ENCODE measurements at regions not wholly inside any gene's neighbourhood (a gene's known extent, or its start where the extent isn't known, plus 50 kb on each side); places are given as distances from the start of the nearest gene placed in this dataset.

DNA sequence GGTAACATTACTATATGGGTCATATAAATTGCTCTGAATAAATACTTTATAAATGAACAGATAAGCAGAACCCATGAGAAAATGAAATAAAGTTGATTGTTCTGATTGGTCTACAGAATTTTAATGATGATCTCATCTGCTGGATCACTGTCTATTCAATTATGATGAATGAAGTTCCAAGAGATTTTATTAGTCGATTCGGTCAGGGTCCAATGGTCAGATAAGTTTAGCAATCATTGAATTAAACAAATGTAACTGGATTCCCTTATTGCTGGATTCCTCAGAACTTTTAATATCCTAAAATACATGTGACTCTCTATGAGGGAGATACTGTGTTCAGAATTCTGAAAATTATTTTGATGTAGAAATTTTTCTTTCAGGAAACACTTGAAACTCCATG, 715.2 kb downstream of the EPM2A start:
- Mint-ChIP-seq H3K4me3 (no peak overlapping the region), H3K27ac (no peak overlapping the region), H3K4me1 (peaks cover 21% of the 10 kb centered on the region), H3K27me3 (peaks cover 8% of the 10 kb centered on the region), H3K9me3 (ENCODE audit: low read depth) (no peaks in the 10 kb centered on the region), H3K36me3 (no peaks in the 10 kb centered on the region)
- CTCF ChIA-PET, result no interaction called here
- no peak for DNase-seq
- no peak for ATAC-seq

DNA sequence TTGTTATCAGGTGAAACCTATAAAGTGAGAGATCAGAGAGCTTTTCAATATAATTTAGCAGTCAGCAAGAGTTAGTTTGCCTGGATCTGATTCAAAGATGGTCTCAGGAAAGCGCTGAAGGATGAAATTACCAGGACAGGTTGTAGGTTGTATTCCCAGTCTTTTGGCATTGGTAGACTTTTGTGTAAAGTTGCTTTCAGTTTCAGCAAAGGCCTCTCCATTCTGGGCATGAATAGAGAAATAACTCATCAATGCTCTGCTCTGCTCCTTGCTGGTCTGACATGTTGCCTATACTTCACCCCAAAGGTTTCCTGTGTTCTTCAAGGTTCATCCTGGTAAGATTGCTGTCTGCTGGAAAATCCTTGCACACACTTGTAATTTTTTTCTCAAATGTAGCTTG, 714.8 kb downstream of the EPM2A start:
- DNase-seq, result no peak
- CTCF ChIA-PET, result no interaction called here
- Mint-ChIP-seq H3K4me3 (no peak overlapping the region), H3K4me1 (peaks cover 20% of the 10 kb centered on the region), H3K36me3 (no peaks in the 10 kb centered on the region), H3K9me3 (ENCODE audit: low read depth) (no peaks in the 10 kb centered on the region), H3K27me3 (peaks cover 10% of the 10 kb centered on the region), H3K27ac (no peak overlapping the region)
- no peak for ATAC-seq

DNA sequence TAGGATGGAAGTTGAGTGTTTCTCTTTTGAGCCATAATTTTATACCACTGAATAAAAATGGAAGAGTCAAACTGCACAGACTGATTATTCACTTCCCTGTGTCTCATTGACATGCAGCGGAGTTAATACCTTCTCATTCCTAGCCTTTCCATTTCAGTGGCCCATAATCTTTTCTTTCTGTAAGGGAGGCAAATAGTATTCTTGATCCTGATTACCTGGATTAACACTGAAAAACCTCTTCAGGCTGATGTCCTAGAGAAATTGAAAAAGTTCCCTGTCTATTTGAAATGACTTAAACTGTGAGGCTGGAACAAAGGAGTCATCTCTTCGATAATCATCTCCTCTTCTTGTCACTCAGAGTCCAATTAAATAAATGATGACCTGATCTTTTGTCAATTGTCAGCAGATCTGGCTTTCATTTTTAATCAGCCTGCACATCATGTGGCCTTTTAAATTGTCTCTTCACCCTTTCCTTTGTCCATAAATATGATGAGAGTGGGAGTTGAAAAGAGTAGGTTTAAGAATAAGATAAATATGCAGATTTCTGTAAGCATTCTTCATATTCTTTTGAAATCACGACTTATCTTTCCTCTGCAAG, 713.0 kb downstream of the EPM2A start:
- H3K9me3 Mint-ChIP-seq (ENCODE audit: low read depth), result no peaks in the 10 kb centered on the region
- H3K4me3 Mint-ChIP-seq, result no peak overlapping the region
- ATAC-seq (no peak), DNase-seq (no peak)
- CTCF ChIA-PET, result no interaction called here
- H3K27ac Mint-ChIP-seq, result no peak overlapping the region
- H3K27me3 Mint-ChIP-seq, result peaks cover 15% of the 10 kb centered on the region
- peaks cover 6% of the 10 kb centered on the region for H3K4me1 Mint-ChIP-seq
- H3K36me3 Mint-ChIP-seq, result no peaks in the 10 kb centered on the region

DNA sequence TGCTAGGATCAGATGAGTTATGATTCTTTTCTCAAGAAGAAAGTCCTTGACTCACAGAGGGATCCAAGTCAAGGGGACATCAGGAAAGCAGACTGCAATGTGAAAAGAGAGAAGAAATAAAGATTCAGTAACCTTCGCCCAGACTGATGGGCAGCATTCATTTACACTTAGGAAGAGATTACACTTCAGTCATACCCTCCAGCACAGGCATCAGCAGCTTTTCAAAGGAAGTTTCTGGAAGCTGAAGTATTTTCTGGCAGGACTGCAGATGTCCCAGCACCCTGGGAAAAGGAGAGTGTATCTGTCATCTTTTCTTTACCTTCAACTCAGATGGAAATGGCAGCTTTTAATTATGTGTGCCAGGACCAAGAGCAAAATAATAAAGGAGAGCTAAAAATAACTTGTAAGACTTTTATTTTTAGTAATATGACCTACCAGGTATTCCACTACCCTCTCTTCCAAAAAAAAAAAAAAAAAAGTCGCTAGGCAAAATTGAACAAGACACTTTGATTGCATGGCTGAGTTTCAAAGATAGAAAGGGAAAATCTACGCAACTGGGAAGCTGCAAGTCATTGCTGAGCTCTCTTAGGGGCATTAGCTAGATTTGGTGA, 712.1 kb downstream of the EPM2A start:
- H3K27ac Mint-ChIP-seq, result no peak overlapping the region
- DNase-seq (no peak), ATAC-seq (no peak)
- H3K36me3 Mint-ChIP-seq, result no peaks in the 10 kb centered on the region
- H3K4me1 Mint-ChIP-seq, result peaks cover 2% of the 10 kb centered on the region
- CTCF ChIA-PET, result no interaction called here
- H3K4me3 Mint-ChIP-seq, result no peak overlapping the region
- peaks cover 22% of the 10 kb centered on the region for H3K27me3 Mint-ChIP-seq
- H3K9me3 Mint-ChIP-seq (ENCODE audit: low read depth), result no peaks in the 10 kb centered on the region

DNA sequence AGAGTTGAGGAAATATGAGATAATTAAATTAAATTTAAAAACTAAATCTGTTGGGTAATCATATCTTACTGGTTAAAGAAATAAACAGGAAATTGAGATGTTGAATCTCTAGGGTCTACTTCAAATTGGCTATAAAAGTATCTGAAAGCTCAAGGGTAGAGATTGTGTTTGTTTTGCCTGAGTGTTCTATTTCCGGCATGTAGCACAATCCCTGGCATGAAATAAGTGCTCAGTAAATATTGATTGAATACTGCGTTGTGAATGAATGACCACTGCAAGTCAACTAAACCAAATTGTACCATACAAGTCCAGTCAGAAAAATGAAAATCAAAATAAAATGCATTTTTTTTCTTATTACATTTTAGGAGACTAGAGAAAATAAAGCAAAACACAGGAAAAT, 709.8 kb downstream of the EPM2A start:
- Mint-ChIP-seq H3K4me3 (no peak overlapping the region), H3K4me1 (peaks cover 2% of the 10 kb centered on the region), H3K36me3 (no peaks in the 10 kb centered on the region), H3K27me3 (peaks cover 32% of the 10 kb centered on the region), H3K27ac (no peak overlapping the region), H3K9me3 (ENCODE audit: low read depth) (no peaks in the 10 kb centered on the region)
- DNase-seq, result no peak
- ATAC-seq, result no peak
- CTCF ChIA-PET, result no interaction called here

DNA sequence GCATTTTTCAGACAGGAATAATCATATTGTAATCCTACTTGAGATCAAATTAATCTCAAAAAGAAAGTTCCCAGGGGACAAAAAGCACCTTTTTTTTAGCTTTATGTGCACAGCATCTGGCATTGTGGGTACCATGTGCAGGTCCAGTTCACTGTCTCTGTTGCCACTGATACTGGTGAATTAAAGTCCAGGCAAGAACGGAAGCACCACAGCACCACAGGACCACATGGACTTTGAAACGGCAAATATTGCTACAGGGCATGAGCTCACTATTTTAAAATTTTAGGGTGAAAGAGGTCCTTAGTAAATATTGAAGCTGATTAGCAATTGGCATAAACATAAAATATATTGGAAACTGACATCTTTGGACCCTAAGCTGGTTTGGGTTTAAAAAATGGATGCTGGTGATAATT, 709.0 kb downstream of the EPM2A start:
- CTCF ChIA-PET, result interaction anchor here (0.9 kb wide), 1 partner anchor 441 kb away, joined by 3 read pairs; no protein-coding TSS in a partner anchor
- Mint-ChIP-seq H3K4me3 (no peak overlapping the region), H3K4me1 (no peaks in the 10 kb centered on the region), H3K9me3 (ENCODE audit: low read depth) (no peaks in the 10 kb centered on the region), H3K27ac (no peak overlapping the region), H3K27me3 (peaks cover 36% of the 10 kb centered on the region), H3K36me3 (no peaks in the 10 kb centered on the region)
- DNase-seq (no peak), ATAC-seq (no peak)

DNA sequence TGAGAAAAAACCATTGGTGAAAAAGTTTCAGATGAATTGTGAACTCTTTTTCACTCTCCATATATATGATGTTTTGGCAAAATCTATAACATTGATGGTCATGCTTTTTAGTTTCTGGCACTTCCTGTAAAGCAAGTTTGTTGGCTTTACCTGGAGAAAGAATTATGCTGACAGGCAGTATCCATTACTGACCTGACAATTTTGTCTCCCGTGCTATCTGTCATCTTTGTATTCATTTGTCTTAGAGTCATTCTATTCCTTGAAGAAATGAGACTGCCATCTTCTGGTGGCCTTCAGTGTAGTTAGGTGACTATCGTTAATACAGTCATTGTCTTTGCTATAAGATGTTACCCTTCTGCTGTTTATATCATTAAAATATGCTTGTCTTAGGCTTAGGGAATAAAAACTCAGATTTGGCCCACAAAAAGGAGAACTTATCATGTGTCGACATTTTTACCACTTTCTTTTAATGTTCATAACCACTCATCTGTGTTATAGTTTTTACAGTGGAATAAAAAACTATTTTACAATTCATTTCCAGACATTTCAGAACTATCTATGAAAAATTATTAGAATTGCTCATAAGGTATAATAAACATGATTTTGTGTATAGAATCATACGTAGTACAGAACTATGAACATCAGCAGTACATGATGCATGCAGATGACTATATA, 707.0 kb downstream of the EPM2A start:
- Mint-ChIP-seq H3K4me1 (no peaks in the 10 kb centered on the region), H3K27me3 (peaks cover 40% of the 10 kb centered on the region), H3K27ac (no peak overlapping the region), H3K4me3 (no peak overlapping the region), H3K36me3 (no peaks in the 10 kb centered on the region), H3K9me3 (ENCODE audit: low read depth) (no peaks in the 10 kb centered on the region)
- no peak for DNase-seq
- ATAC-seq, result peak; percentile 78
- CTCF ChIA-PET, result no interaction called here

DNA sequence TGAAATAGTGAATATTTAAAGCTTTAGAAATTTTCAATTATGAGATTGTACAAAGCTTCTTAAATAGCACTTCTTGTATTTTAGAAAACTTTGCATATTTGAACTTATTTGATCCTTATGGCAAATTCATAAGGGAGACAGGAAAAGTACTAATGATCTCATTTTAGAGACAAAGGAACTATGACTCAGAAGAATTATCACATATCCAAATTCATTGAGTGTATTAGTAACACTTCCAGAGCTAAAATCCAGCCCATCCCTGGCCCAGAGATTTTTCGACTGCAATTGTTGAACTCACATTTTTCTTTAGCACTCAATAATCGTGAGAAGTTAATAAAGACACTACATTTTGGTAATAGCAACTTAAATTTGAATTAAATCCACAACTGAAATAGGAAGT, 704.3 kb downstream of the EPM2A start:
- no peak for ATAC-seq
- H3K27me3 Mint-ChIP-seq, result peaks cover 55% of the 10 kb centered on the region
- no peak for DNase-seq
- H3K27ac Mint-ChIP-seq, result no peak overlapping the region
- CTCF ChIA-PET, result interaction anchor here (1.7 kb wide), 1 partner anchor 10 kb away, joined by 3 read pairs; no protein-coding TSS in a partner anchor
- no peaks in the 10 kb centered on the region for H3K9me3 Mint-ChIP-seq (ENCODE audit: low read depth)
- H3K4me1 Mint-ChIP-seq, result no peaks in the 10 kb centered on the region
- H3K4me3 Mint-ChIP-seq, result no peak overlapping the region
- no peaks in the 10 kb centered on the region for H3K36me3 Mint-ChIP-seq

DNA sequence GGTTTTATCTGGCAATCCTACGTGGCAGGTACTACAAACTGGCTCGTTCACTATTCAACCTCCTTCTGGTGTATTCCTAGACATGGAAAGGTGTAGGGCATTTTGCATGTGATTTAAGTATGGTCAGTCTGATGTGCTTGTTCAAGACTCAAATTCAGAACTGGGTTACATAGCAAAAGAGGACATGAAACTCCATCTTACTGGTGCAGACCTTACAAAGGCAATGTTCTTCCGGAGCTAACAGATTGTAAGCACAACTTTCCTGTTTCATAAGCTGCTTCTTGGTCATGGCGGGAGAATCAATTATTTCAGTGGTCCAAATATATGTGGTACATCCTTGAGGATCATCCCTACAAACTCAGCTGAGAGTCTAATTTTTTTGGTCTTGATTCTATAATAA, 703.4 kb downstream of the EPM2A start:
- no peak for ATAC-seq
- no peaks in the 10 kb centered on the region for H3K4me1 Mint-ChIP-seq
- H3K36me3 Mint-ChIP-seq, result no peaks in the 10 kb centered on the region
- no peak for DNase-seq
- CTCF ChIA-PET, result interaction anchor here (1.7 kb wide), 1 partner anchor 9 kb away, joined by 3 read pairs; no protein-coding TSS in a partner anchor
- peaks cover 56% of the 10 kb centered on the region for H3K27me3 Mint-ChIP-seq
- no peaks in the 10 kb centered on the region for H3K9me3 Mint-ChIP-seq (ENCODE audit: low read depth)
- no peak overlapping the region for H3K4me3 Mint-ChIP-seq
- H3K27ac Mint-ChIP-seq, result no peak overlapping the region

DNA sequence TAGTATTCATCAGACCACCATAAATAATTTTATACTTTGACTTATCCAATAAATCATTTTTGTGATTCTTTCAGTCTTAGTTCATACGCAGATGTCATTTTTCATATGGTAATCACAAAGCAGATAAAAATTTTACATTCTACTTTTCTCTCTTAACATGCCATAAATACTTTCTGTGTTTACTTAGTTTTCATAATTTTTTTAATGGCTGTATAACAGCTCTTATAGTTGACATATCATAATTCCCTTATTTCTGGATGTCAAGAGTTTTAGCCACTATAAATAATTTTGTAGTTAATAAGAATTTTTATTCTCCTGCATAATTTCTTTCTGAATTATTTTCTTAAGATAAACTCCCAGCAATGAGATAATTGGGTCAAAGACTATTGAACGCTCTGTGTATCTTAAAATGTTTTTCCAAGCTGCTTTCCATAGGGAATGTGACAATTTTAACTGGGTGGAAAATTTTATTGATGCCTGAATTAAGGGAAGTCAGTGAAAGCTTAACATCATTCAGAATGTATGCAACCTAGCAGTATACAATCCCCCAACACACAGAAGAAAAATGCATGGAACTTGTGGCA, 702.7 kb downstream of the EPM2A start:
- Mint-ChIP-seq H3K9me3 (ENCODE audit: low read depth) (no peaks in the 10 kb centered on the region), H3K4me1 (no peaks in the 10 kb centered on the region)
- CTCF ChIA-PET, result interaction anchor here (1.7 kb wide), 1 partner anchor 9 kb away, joined by 3 read pairs; no protein-coding TSS in a partner anchor

DNA sequence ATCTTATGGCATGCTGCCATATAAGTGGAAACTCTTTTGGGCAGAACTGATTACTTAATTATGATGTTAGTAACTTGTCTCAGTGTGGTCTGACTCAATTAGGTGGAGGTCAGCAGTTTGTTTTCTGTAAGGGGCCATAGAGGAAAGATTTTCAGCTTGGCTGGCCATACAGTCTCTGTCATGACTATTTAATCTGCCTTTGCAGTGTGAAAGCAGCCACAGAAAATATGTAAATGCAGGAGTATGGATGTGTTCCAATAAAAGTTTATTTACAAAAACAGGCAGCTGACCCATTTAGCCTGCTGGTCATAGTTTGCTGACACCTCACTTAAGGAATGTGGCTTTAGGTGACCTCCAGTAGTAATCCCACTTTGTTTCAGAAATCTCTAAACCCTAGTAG, 700.7 kb downstream of the EPM2A start:
- DNase-seq, result no peak
- no peaks in the 10 kb centered on the region for H3K4me1 Mint-ChIP-seq
- H3K27me3 Mint-ChIP-seq, result peaks cover 43% of the 10 kb centered on the region

More for the DNA sequence above, 702.7 kb downstream of the EPM2A start:
- H3K36me3 Mint-ChIP-seq, result no peaks in the 10 kb centered on the region
- peaks cover 54% of the 10 kb centered on the region for H3K27me3 Mint-ChIP-seq
- ATAC-seq (no peak), DNase-seq (no peak)
- no peak overlapping the region for H3K4me3 Mint-ChIP-seq
- no peak overlapping the region for H3K27ac Mint-ChIP-seq

DNA sequence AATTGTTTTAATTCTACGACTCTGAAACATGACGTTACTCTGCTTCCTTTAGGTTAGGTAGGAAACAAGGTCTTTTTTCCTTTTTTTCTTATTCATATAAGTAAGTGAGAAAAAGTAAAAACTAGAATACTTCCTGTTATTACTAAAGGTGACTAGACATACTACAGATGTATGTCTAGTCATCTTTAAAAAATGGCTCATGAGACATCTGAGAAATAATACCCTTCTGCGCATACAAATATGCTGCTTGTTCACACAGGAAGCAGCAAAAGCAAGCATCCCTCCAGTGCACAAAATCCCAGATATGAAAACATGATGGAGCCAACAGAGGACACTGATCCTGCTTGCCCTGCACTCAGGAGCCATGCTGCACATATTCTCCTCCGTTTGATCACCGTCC, 699.1 kb downstream of the EPM2A start:
- Mint-ChIP-seq H3K4me1 (no peaks in the 10 kb centered on the region), H3K36me3 (no peaks in the 10 kb centered on the region), H3K9me3 (ENCODE audit: low read depth) (no peaks in the 10 kb centered on the region), H3K27me3 (peaks cover 35% of the 10 kb centered on the region), H3K4me3 (no peak overlapping the region), H3K27ac (no peak overlapping the region)
- ATAC-seq, result no peak
- CTCF ChIA-PET, result no interaction called here
- DNase-seq, result no peak

More for the DNA sequence above, 700.7 kb downstream of the EPM2A start:
- H3K27ac Mint-ChIP-seq, result no peak overlapping the region
- ATAC-seq, result no peak
- CTCF ChIA-PET, result no interaction called here
- no peaks in the 10 kb centered on the region for H3K9me3 Mint-ChIP-seq (ENCODE audit: low read depth)
- H3K4me3 Mint-ChIP-seq, result no peak overlapping the region
- H3K36me3 Mint-ChIP-seq, result no peaks in the 10 kb centered on the region

DNA sequence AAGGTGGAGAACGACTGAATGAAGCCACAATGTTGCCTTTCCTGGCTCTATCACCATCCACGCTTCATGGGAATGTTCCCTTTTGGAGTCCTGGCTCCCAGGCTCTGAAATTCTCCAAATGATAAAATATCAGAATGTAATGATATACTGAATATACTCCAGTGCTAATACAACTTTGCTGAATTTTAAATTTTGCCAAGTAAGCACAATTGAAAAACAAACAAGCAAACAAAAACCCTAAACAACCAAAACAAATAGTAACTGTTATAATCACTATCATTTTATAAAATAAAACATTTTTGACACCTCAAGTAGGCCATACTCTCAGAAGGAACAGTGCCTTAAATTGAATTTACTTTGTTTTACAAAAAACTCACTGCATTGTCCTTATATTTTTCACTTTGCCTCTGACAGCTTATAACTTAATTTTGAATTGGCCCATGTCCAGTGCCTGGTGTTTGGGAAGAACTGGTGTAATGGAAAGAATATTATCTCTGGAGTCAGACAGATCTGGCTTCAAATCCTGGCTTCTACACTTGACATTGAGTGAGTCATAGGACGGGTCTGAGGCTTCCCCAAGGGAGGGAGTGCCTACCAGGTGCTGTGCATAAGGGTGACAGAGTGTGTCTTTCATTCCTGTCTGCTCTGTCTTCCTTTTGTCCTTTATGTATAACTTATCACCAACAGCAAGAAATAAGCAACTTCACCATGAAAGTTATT, 698.3 kb downstream of the EPM2A start:
- no peak overlapping the region for H3K27ac Mint-ChIP-seq
- no peaks in the 10 kb centered on the region for H3K4me1 Mint-ChIP-seq
- ATAC-seq (no peak), DNase-seq (no peak)
- peaks cover 31% of the 10 kb centered on the region for H3K27me3 Mint-ChIP-seq
- CTCF ChIA-PET, result no interaction called here
- H3K36me3 Mint-ChIP-seq, result no peaks in the 10 kb centered on the region
- H3K9me3 Mint-ChIP-seq (ENCODE audit: low read depth), result no peaks in the 10 kb centered on the region
- no peak overlapping the region for H3K4me3 Mint-ChIP-seq
